K562 (cell line): ENCODE measurements at regions not wholly inside any gene's neighbourhood (a gene's known extent, or its start where the extent isn't known, plus 50 kb on each side); places are given as distances from the start of the nearest gene placed in this dataset.
"Not testable (repeated sequence)": the region's sequence is repeated elsewhere in the genome, so short reads cannot be mapped to it uniquely, and the experiment has no call there.

ENCODE experiments used
- ATAC-seq: fragments of 200-7000 bp; cut with Tn5 transposase; 3 replicates; pipeline ENCODE4 v1.9.1; 2020; ENCODE audit warnings: moderate library complexity
- BruUV-seq: library from RNA; stranded (reverse); fragments of 400-500 nt; replicated peaks from 2 replicates; lab custom pipeline; 2021; lab: Mats Ljungman, UMichigan
- CTCF ChIA-PET: fragments of 300-600 bp; formaldehyde crosslinking; extraction: SDS; loops from one replicate; lab custom pipeline; 2021; ENCODE audit warnings: low intra/inter-chr PET ratio; lab: Yijun Ruan, JAX
- POLR2A ChIA-PET: fragments of 300-600, 350-650 bp; sonication (Branson Sonifier 250); formaldehyde crosslinking; extraction: SDS; loops from one replicate; lab custom pipeline; 2021; ENCODE audit warnings: antibody characterized with exemption, inconsistent platforms; lab: Yijun Ruan, JAX
- DNase-seq, 4 experiments: peaks; one replicate each; pipeline versions ENCODE4 v3.0.0 to v3.0.0-alpha.2; 2011 to 2018; ENCODE audit warnings: low spot score in 3 of 4, mixed read lengths in 3 of 4; ENCODE audit errors: extremely low read depth in 1 of 4
- FAIRE-seq: peaks from 2 replicates; lab custom pipeline; 2011; peaks lifted over from hg19 to GRCh38; lab: Jason Lieb, UNC
- H2AFZ ChIP-seq: 2 replicates; pipeline ENCODE4 v1.6.0; 2011; ENCODE audit warnings: low read depth, low read length, control low read depth, inconsistent platforms
- H3K27ac ChIP-seq: fragments of 200-600 bp; 3 replicates; pipeline ENCODE4 v1.8.0; 2011; ENCODE audit warnings: low read depth, mild to moderate bottlenecking, control low read depth, inconsistent platforms, low read length, moderate library complexity, mixed read lengths; ENCODE audit errors: extremely low read depth
- H3K27me3 ChIP-seq, 2 experiments: fragments of 300-600 bp in 1 of 2; 2 replicates in 1 of 2; 3 replicates in 1 of 2; pipeline versions ENCODE4 v1.6.0 to v1.8.0; 2011; ENCODE audit warnings: inconsistent platforms in 2 of 2, low read length in 2 of 2, mild to moderate bottlenecking in 1 of 2, mixed read lengths in 1 of 2, moderate library complexity in 1 of 2; ENCODE audit not compliant: control insufficient read depth in 2 of 2, insufficient read depth in 2 of 2
- H3K36me3 ChIP-seq: fragments of 300-600 bp; 3 replicates; pipeline ENCODE4 v1.8.0; 2011; ENCODE audit warnings: mild to moderate bottlenecking, low read length, inconsistent platforms; ENCODE audit not compliant: control insufficient read depth, insufficient read depth
- H3K4me1 ChIP-seq, 2 experiments: fragments of 200-600 bp in 1 of 2; replicated peaks in 1 of 2; 2 replicates in 1 of 2; 3 replicates in 1 of 2; pipeline versions ENCODE4 v1.5.1 to v1.8.0; 2011; ENCODE audit warnings: inconsistent platforms in 2 of 2, low read length in 2 of 2, mild to moderate bottlenecking in 1 of 2, mixed read lengths in 1 of 2, moderate library complexity in 1 of 2; ENCODE audit not compliant: control insufficient read depth in 2 of 2, insufficient read depth in 2 of 2
- H3K4me2 ChIP-seq: 2 replicates; pipeline ENCODE4 v1.6.1; 2011; ENCODE audit warnings: low read length, control low read depth, inconsistent platforms, mixed read lengths; ENCODE audit not compliant: insufficient read depth
- H3K4me3 ChIP-seq: fragments of 200-600 bp; sonication (generic), shearing (Covaris generic); 2 replicates; pipeline ENCODE4 v1.5.1; 2016; ENCODE audit warnings: control low read depth, inconsistent platforms
- H3K79me2 ChIP-seq: fragments of 200-600 bp; 3 replicates; pipeline ENCODE4 v1.8.0; 2011; ENCODE audit warnings: low read length, inconsistent platforms; ENCODE audit not compliant: control insufficient read depth, insufficient read depth
- H3K9ac ChIP-seq, 2 experiments: 2 replicates each; pipeline versions ENCODE4 v1.6.0 to v1.6.1; 2011; ENCODE audit warnings: low read depth in 2 of 2, low read length in 2 of 2, control low read depth in 1 of 2, inconsistent platforms in 1 of 2, mild to moderate bottlenecking in 1 of 2, mixed read lengths in 1 of 2; ENCODE audit not compliant: insufficient read depth in 1 of 2
- H3K9me1 ChIP-seq: one replicate; pipeline ENCODE4 v1.6.0; 2011; ENCODE audit warnings: inconsistent platforms, mild to moderate bottlenecking, low read length, moderate library complexity; ENCODE audit not compliant: control insufficient read depth, insufficient read depth
- H3K9me3 ChIP-seq: replicated peaks from 2 replicates; pipeline ENCODE4 v1.5.1; 2011; ENCODE audit warnings: low read depth, low read length, inconsistent platforms; ENCODE audit not compliant: control insufficient read depth, insufficient read depth
- H4K20me1 ChIP-seq: replicated peaks from 2 replicates; pipeline ENCODE4 v1.6.1; 2011; ENCODE audit warnings: low read length, inconsistent platforms, mixed read lengths; ENCODE audit not compliant: control insufficient read depth, insufficient read depth
- CEBPB ChIP-seq: fragments of 450-650 bp; IDR thresholded peaks from 2 replicates; pipeline ENCODE4 v1.6.1; 2016; ENCODE audit warnings: missing genetic modification characterization, missing compliant biosample characterization
- FOS ChIP-seq: IDR thresholded peaks from 3 replicates; pipeline ENCODE4 v1.6.1; 2011; ENCODE audit not compliant: insufficient read length; ENCODE audit errors: extremely low read depth
- HEY1 ChIP-seq: fragments of 250-450 bp; sonication (Bioruptor Pico); IDR thresholded peaks from 2 replicates; pipeline ENCODE4 v1.5.0; 2020; ENCODE audit warnings: mild to moderate bottlenecking, moderate library complexity, borderline replicate concordance
- POLR2G ChIP-seq: fragments of 200-400 bp; formaldehyde crosslinking; IDR thresholded peaks from 2 replicates; pipeline ENCODE4 v1.6.1; 2017; ENCODE audit warnings: low read depth, mild to moderate bottlenecking, antibody characterized with exemption, low read length, moderate library complexity
- RBM34 ChIP-seq: fragments of 200-400 bp; formaldehyde crosslinking; IDR thresholded peaks from 2 replicates; pipeline ENCODE4 v1.6.1; 2018; ENCODE audit warnings: low read length, borderline replicate concordance; ENCODE audit not compliant: insufficient read depth
- TEAD1 ChIP-seq, 2 experiments: fragments of 450-650 bp in 1 of 2; sonication (generic) in 1 of 2; formaldehyde crosslinking; IDR thresholded peaks; 2 replicates each; pipeline versions ENCODE4 v1.4.0 to v1.8.0; 2020 to 2022; ENCODE audit warnings: mild to moderate bottlenecking in 2 of 2, missing genetic modification reagents in 1 of 2
- ZNF639 ChIP-seq, 2 experiments: fragments of 200-800 bp in 1 of 2; sonication (Bioruptor generic) in 1 of 2; sonication (generic) in 1 of 2; formaldehyde crosslinking in 1 of 2; IDR thresholded peaks in 1 of 2; conservative IDR thresholded peaks in 1 of 2; 2 replicates each; pipeline versions ENCODE4 v1.5.0 to v1.6.1; 2016 to 2020; ENCODE audit warnings: missing compliant biosample characterization in 1 of 2, missing genetic modification characterization in 1 of 2, missing genetic modification reagents in 1 of 2
- WGBS: fragments of 100-300 bp; shearing (Covaris generic); methylation state at CpG from one replicate; pipeline ENCODE4 v1.1.6; 2016; ENCODE audit warnings: low coverage, mixed read lengths; ENCODE audit not compliant: insufficient coverage; ENCODE audit errors: missing lambda C conversion rate; 5-methylcytosine and 5-hydroxymethylcytosine counted together
- in situ Hi-C: fragments of 300-500 bp; cut with MboI; formaldehyde crosslinking; loops from 4 replicates; pipeline ENCODE4 v1.15.0; 2018; ENCODE audit warnings: inconsistent platforms, mixed read lengths
- intact Hi-C: fragments of 100-400 bp; cut with micrococcal nuclease; formaldehyde crosslinking; loops from 2 replicates; pipeline ENCODE4 v1.14.2; 2022
- TF ChIP-seq, protein P1 (sequence below): IDR thresholded peaks from 2 replicates; pipeline ENCODE4 v1.6.1; 2011; ENCODE audit warnings: borderline replicate concordance, low read depth, mild to moderate bottlenecking, moderate library complexity, low read length; ENCODE audit not compliant: insufficient read depth, poor library complexity, severe bottlenecking
- TF ChIP-seq, protein P2 (sequence below): fragments of 250-450 bp; sonication (Bioruptor Pico); IDR thresholded peaks from 2 replicates; pipeline ENCODE4 v1.9.0; 2021; ENCODE audit warnings: mild to moderate bottlenecking, inconsistent platforms

- POLR2A ChIA-PET, FAIRE-seq, CTCF ChIA-PET, DNase-seq, H3K27me3 ChIP-seq, H4K20me1 ChIP-seq, H3K9ac ChIP-seq, H3K9me1 ChIP-seq, H3K4me3 ChIP-seq, H3K79me2 ChIP-seq, intact Hi-C loops, H3K36me3 ChIP-seq, in situ Hi-C loops, H3K9me3 ChIP-seq, ATAC-seq, H3K27ac ChIP-seq, BruUV-seq, H3K4me2 ChIP-seq, H3K4me1 ChIP-seq, H2AFZ ChIP-seq: not testable (repeated sequence)
- WGBS, result 0% methylated on average over 3 of the region's 9 CpGs
Observed at GRCh38 chr4:163724495-163724894, 230.0 kb downstream of the TMA16 start.

GRCh38 chr4:163726641-163727040, 232.2 kb downstream of the TMA16 start:
- no peak for FAIRE-seq
- TF ChIP-seq HEY1 (CRISPR knock-in tag) (no peak), POLR2G (no peak), RBM34 (no peak), FOS (no peak), ZNF639 (CRISPR knock-in tag; conservative IDR thresholded peaks at IDR 0.05 in 1 of 2, IDR thresholded peaks at IDR 0.05 in 1 of 2) (no peak), TEAD1 (CRISPR knock-in tag; IDR thresholded peaks at IDR 0.05) (no peak), CEBPB (tag) (no peak)
- TF ChIP-seq, protein P1, sequence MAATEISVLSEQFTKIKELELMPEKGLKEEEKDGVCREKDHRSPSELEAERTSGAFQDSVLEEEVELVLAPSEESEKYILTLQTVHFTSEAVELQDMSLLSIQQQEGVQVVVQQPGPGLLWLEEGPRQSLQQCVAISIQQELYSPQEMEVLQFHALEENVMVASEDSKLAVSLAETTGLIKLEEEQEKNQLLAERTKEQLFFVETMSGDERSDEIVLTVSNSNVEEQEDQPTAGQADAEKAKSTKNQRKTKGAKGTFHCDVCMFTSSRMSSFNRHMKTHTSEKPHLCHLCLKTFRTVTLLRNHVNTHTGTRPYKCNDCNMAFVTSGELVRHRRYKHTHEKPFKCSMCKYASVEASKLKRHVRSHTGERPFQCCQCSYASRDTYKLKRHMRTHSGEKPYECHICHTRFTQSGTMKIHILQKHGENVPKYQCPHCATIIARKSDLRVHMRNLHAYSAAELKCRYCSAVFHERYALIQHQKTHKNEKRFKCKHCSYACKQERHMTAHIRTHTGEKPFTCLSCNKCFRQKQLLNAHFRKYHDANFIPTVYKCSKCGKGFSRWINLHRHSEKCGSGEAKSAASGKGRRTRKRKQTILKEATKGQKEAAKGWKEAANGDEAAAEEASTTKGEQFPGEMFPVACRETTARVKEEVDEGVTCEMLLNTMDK, result no peak
- TF ChIP-seq, protein P2, sequence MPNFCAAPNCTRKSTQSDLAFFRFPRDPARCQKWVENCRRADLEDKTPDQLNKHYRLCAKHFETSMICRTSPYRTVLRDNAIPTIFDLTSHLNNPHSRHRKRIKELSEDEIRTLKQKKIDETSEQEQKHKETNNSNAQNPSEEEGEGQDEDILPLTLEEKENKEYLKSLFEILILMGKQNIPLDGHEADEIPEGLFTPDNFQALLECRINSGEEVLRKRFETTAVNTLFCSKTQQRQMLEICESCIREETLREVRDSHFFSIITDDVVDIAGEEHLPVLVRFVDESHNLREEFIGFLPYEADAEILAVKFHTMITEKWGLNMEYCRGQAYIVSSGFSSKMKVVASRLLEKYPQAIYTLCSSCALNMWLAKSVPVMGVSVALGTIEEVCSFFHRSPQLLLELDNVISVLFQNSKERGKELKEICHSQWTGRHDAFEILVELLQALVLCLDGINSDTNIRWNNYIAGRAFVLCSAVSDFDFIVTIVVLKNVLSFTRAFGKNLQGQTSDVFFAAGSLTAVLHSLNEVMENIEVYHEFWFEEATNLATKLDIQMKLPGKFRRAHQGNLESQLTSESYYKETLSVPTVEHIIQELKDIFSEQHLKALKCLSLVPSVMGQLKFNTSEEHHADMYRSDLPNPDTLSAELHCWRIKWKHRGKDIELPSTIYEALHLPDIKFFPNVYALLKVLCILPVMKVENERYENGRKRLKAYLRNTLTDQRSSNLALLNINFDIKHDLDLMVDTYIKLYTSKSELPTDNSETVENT (CRISPR knock-in tag), result no peak

More at GRCh38 chr4:163726641-163727040, 232.2 kb downstream of the TMA16 start:
- Histone ChIP-seq H3K27me3 (no peaks in the 10 kb centered on the region), H3K9me3 (no peaks in the 10 kb centered on the region; the same call in 1 of the 2 replicates), H3K36me3 (no peaks in the 10 kb centered on the region), H3K4me3 (no peak overlapping the region), H4K20me1 (no peaks in the 10 kb centered on the region), H3K9ac (no peak overlapping the region), H3K4me2 (no peak overlapping the region), H3K27ac (no peak overlapping the region), H3K9me1 (no peaks in the 10 kb centered on the region), H3K79me2 (no peaks in the 10 kb centered on the region), H2AFZ (no peak overlapping the region), H3K4me1 (no peaks in the 10 kb centered on the region)
- 0% methylated on average over 2 of the region's 2 CpGs for WGBS
- POLR2A ChIA-PET, result no interaction called here
- in situ Hi-C loops (no loop called here), intact Hi-C loops (no loop called here)
- ATAC-seq (no peak), DNase-seq (no peak)
- CTCF ChIA-PET, result no interaction called here
- no TSS peak for BruUV-seq
